HepG2 (cell line): ENCODE measurements at regions not wholly inside any gene's neighbourhood (a gene's known extent, or its start where the extent isn't known, plus 50 kb on each side); places are given as distances from the start of the nearest gene placed in this dataset.

ENCODE experiments used
- ATAC-seq: fragments of 200-7000 bp; cut with Tn5 transposase; 3 replicates; pipeline ENCODE4 v1.9.1; 2020; ENCODE audit warnings: mild to moderate bottlenecking, moderate library complexity
- BruUV-seq: library from RNA; stranded (reverse); fragments of 400-500 nt; replicated peaks from 2 replicates; lab custom pipeline; 2021; lab: Mats Ljungman, UMichigan
- CTCF ChIA-PET: fragments of 300-600 bp; formaldehyde crosslinking; extraction: SDS; loops from one replicate; lab custom pipeline; 2021; ENCODE audit warnings: low total read pairs, inconsistent platforms, low intra/inter-chr PET ratio; lab: Yijun Ruan, JAX
- POLR2A ChIA-PET: fragments of 350-600 bp; sonication (Branson Sonifier 250); formaldehyde crosslinking; loops from one replicate; lab custom pipeline; 2020; ENCODE audit warnings: antibody characterized with exemption, inconsistent platforms; lab: Yijun Ruan, JAX
- DNase-seq: peaks from one replicate; pipeline ENCODE4 v3.0.0-alpha.2; 2015; ENCODE audit warnings: low spot score
- FAIRE-seq: peaks from 3 replicates; lab custom pipeline; 2011; peaks lifted over from hg19 to GRCh38; lab: Jason Lieb, UNC
- H2AFZ ChIP-seq: one replicate; pipeline ENCODE4 v1.6.1; 2011; ENCODE audit warnings: low read length, inconsistent platforms
- H3K27ac ChIP-seq: fragments of 300-600 bp; 3 replicates; pipeline ENCODE4 v1.8.0; 2011; ENCODE audit warnings: mixed run types, mild to moderate bottlenecking, mixed read lengths, low read length, inconsistent platforms; ENCODE audit not compliant: insufficient read depth; ENCODE audit errors: extremely low read length
- H3K27me3 ChIP-seq, 2 experiments: fragments of 200-600 bp in 1 of 2; 2 replicates in 1 of 2; 3 replicates in 1 of 2; pipeline versions ENCODE4 v1.6.0 to v1.8.0; 2011; ENCODE audit warnings: low read length in 2 of 2, mild to moderate bottlenecking in 2 of 2, moderate library complexity in 2 of 2, inconsistent platforms in 1 of 2; ENCODE audit not compliant: insufficient read depth in 2 of 2, control insufficient read depth in 1 of 2
- H3K36me3 ChIP-seq, 2 experiments: fragments of 200-600 bp in 1 of 2; replicated peaks in 1 of 2; 2 replicates in 1 of 2; 3 replicates in 1 of 2; pipeline versions ENCODE4 v1.5.1 to v1.8.0; 2011; ENCODE audit warnings: low read length in 2 of 2, inconsistent platforms in 1 of 2; ENCODE audit not compliant: insufficient read depth in 2 of 2, control insufficient read depth in 1 of 2
- H3K4me1 ChIP-seq: 2 replicates; pipeline ENCODE4 v1.5.1; 2012; ENCODE audit warnings: low read length, inconsistent platforms; ENCODE audit not compliant: insufficient read depth
- H3K4me2 ChIP-seq: 2 replicates; pipeline ENCODE4 v1.6.0; 2011; ENCODE audit warnings: low read depth, low read length, inconsistent platforms
- H3K4me3 ChIP-seq, 3 experiments: fragments of 200-600 bp in 1 of 3; sonication (generic), shearing (Covaris generic) in 1 of 3; replicated peaks in 1 of 3; 2 replicates each; pipeline ENCODE4 v1.5.1; 2011 to 2016; ENCODE audit warnings: low read length in 3 of 3, inconsistent platforms in 2 of 3, low read depth in 2 of 3, mild to moderate bottlenecking in 2 of 3, control low read depth in 1 of 3, mixed read lengths in 1 of 3; ENCODE audit not compliant: insufficient read depth in 1 of 3
- H3K79me2 ChIP-seq: one replicate; pipeline ENCODE4 v1.6.1; 2011; ENCODE audit warnings: low read length, inconsistent platforms; ENCODE audit not compliant: insufficient read depth
- H3K9ac ChIP-seq: 2 replicates; pipeline ENCODE4 v1.6.0; 2011; ENCODE audit warnings: mild to moderate bottlenecking, low read depth, low read length, inconsistent platforms; ENCODE audit not compliant: insufficient read depth
- H3K9me3 ChIP-seq: 2 replicates; pipeline ENCODE4 v1.5.1; 2012; ENCODE audit warnings: mild to moderate bottlenecking, low read length
- H4K20me1 ChIP-seq: 2 replicates; pipeline ENCODE4 v1.6.0; 2011; ENCODE audit warnings: inconsistent platforms, mild to moderate bottlenecking, low read length, moderate library complexity; ENCODE audit not compliant: insufficient read depth
- CCDC6 ChIP-seq: sonication (generic); formaldehyde crosslinking; IDR thresholded peaks from 2 replicates; pipeline ENCODE4 v1.8.1; 2022; ENCODE audit warnings: mild to moderate bottlenecking, missing genetic modification reagents, moderate library complexity
- HBP1 ChIP-seq: IDR thresholded peaks from 2 replicates; pipeline ENCODE4 v1.6.1; 2016; ENCODE audit warnings: low read depth, control low read depth
- HMGXB3 ChIP-seq: sonication (generic); formaldehyde crosslinking; IDR thresholded peaks from 2 replicates; pipeline ENCODE4 v1.4.0; 2020; ENCODE audit warnings: missing genetic modification reagents, borderline replicate concordance
- MNT ChIP-seq: fragments of 450-650 bp; IDR thresholded peaks from 2 replicates; pipeline ENCODE4 v1.6.1; 2016
- NKX3-1 ChIP-seq: sonication (generic); formaldehyde crosslinking; IDR thresholded peaks from 2 replicates; pipeline ENCODE4 v1.5.0; 2020; ENCODE audit warnings: missing genetic modification reagents
- TOE1 ChIP-seq: sonication (generic); formaldehyde crosslinking; IDR thresholded peaks from 2 replicates; pipeline ENCODE4 v1.4.0; 2020; ENCODE audit warnings: mild to moderate bottlenecking, missing genetic modification reagents
- ZNF670 ChIP-seq: sonication (generic); formaldehyde crosslinking; IDR thresholded peaks from 2 replicates; pipeline ENCODE4 v1.8.0; 2022; ENCODE audit warnings: mild to moderate bottlenecking, missing genetic modification reagents, borderline replicate concordance
- ZNF83 ChIP-seq: sonication (generic); formaldehyde crosslinking; IDR thresholded peaks from 2 replicates; pipeline ENCODE4 v1.4.0; 2020; ENCODE audit warnings: missing genetic modification reagents, mild to moderate bottlenecking, borderline replicate concordance
- WGBS: methylation state at CpG from one replicate; pipeline ENCODE4 v1.1.6; 2017; ENCODE audit warnings: low lambda C conversion rate; 5-methylcytosine and 5-hydroxymethylcytosine counted together
- in situ Hi-C: cut with HindIII; loops from 2 replicates; pipeline ENCODE4 v1.10.0; 2017; ENCODE audit warnings: low pct_unique_long_range_greater_than_20kb; ENCODE audit not compliant: extremely low pct_ligation_motif_present
- intact Hi-C: fragments of 100-400 bp; cut with micrococcal nuclease; formaldehyde crosslinking; loops from one replicate; pipeline ENCODE4 v1.10.0; 2022; ENCODE audit not compliant: unreplicated experiment
- TF ChIP-seq, protein P1 (sequence below): sonication (generic); formaldehyde crosslinking; IDR thresholded peaks from 2 replicates; pipeline ENCODE4 v1.4.0; 2020; ENCODE audit warnings: missing genetic modification reagents

DNA sequence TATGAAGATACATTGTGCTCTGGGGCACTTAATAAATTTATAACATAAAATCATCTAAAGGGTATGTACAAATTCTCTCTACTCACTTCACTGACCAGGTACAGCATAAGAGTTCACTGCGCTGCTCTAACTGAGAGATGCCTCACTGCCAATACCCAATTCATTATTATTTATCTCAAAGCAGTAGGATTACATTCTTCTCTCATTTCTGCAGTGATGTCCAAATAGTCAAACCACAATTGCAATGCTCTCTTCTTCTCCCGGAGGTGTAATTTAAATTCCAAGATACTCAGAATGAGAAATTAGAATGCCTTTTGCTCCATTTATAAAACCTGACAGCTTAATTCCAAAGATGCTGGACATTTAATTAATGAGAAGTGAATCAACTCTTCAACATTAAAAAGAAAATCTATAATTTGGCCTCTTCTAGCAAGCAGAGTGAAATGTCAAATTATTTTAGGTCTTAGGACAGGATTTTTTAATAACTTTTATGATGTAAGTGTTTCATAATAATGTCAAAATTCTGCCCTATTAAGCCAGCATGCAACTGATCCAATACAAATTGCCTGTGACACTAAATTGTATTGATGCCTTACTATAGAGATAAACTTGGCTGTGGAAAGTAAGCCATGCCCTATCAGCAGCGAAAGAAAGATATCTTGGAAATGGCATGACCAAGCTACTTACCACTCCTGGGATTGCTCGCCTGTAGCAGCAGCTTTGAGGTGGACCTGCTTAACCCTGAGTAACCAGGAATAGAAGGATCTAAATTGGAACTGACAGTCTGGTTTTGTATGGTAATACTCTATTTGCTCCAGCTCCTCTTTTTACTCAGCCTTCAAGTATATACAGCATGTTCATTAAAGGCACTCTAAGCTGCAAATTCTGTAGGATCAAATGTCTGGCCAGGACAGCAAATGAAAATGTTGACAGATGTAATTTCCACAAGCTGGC lies 374.2 kb upstream of the TYRP1 start:
- no peak overlapping the region for H3K9ac ChIP-seq
- H4K20me1 ChIP-seq, result no peaks in the 10 kb centered on the region
- intact Hi-C loops, result no loop called here
- no peaks in the 10 kb centered on the region for H3K79me2 ChIP-seq
- no peak overlapping the region for H3K27ac ChIP-seq
- POLR2A ChIA-PET, result no interaction called here
- no peaks in the 10 kb centered on the region for H3K36me3 ChIP-seq
- no TSS peak for BruUV-seq
- CTCF ChIA-PET, result no interaction called here
- WGBS, result 11% methylated on average over 4 of the region's 4 CpGs
- no peaks in the 10 kb centered on the region for H3K4me1 ChIP-seq
- TF ChIP-seq, protein P1, sequence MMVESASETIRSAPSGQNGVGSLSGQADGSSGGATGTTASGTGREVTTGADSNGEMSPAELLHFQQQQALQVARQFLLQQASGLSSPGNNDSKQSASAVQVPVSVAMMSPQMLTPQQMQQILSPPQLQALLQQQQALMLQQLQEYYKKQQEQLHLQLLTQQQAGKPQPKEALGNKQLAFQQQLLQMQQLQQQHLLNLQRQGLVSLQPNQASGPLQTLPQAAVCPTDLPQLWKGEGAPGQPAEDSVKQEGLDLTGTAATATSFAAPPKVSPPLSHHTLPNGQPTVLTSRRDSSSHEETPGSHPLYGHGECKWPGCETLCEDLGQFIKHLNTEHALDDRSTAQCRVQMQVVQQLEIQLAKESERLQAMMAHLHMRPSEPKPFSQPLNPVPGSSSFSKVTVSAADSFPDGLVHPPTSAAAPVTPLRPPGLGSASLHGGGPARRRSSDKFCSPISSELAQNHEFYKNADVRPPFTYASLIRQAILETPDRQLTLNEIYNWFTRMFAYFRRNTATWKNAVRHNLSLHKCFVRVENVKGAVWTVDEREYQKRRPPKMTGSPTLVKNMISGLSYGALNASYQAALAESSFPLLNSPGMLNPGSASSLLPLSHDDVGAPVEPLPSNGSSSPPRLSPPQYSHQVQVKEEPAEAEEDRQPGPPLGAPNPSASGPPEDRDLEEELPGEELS (CRISPR knock-in tag), result no peak
- TF ChIP-seq MNT (no peak), CCDC6 (CRISPR knock-in tag) (no peak), NKX3-1 (CRISPR knock-in tag) (no peak), ZNF83 (no peak), HMGXB3 (no peak), HBP1 (CRISPR knock-in tag) (no peak), ZNF670 (CRISPR knock-in tag) (no peak), TOE1 (CRISPR knock-in tag) (no peak)
- FAIRE-seq (no peak), ATAC-seq (no peak), DNase-seq (no peak)
- peaks cover 20% of the 10 kb centered on the region for H3K9me3 ChIP-seq
- H3K27me3 ChIP-seq, result no peaks in the 10 kb centered on the region
- H3K4me3 ChIP-seq, result no peak overlapping the region
- H3K4me2 ChIP-seq, result no peak overlapping the region
- no peak overlapping the region for H2AFZ ChIP-seq
- in situ Hi-C loops, result no loop called here
